Left kidney (tissue), 1 donor: ENCODE measurements at regions not wholly inside any gene's neighbourhood (a gene's known extent, or its start where the extent isn't known, plus 50 kb on each side); places are given as distances from the start of the nearest gene placed in this dataset.

ENCODE experiments used
- DNase-seq: peaks from one replicate; pipeline ENCODE4 v3.0.0-alpha.2; 2013

DNA sequence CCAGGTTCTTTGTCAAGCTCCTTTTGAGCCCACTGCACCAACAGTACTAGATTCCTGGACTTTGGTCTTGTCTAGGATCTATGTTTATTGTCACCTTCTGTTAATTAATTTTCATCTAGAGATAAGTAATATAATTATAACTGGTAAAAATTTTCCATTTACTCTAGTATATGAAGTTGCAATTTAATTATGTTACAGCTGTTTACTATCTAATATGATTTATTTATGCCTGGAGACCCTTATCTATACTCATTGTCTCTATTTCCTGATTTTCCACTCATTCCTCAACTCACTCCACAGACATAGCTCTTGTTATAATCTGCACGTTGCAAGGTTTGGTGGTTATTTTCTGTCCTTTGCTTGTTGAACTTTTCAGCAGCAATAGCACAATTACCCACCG is 63.2 kb upstream of the PHF14 start:
- no peak for DNase-seq

DNA sequence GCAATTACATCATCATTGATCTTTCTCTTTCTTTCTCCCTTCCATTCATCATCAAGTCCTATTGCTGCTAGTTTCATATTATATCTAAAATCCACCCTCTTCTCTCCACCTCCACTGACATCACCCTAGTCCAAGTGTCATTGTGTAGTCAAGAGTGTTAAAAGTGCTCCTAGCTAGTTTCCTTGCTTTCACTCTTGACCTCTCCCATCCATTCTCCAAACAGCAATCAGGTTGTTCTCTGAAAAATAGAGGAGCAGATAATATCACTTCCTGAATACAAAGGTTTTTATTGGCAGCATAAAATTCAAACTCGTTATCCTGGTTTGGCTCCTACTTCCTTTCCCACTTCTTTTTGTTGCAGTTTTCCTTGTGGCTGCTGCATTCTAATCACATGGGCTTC is 61.6 kb upstream of the PHF14 start:
- no peak for DNase-seq

- no peak for DNase-seq
Measured at GRCh38 chr7:10913457-10913856, 60.2 kb upstream of the PHF14 start.

DNA sequence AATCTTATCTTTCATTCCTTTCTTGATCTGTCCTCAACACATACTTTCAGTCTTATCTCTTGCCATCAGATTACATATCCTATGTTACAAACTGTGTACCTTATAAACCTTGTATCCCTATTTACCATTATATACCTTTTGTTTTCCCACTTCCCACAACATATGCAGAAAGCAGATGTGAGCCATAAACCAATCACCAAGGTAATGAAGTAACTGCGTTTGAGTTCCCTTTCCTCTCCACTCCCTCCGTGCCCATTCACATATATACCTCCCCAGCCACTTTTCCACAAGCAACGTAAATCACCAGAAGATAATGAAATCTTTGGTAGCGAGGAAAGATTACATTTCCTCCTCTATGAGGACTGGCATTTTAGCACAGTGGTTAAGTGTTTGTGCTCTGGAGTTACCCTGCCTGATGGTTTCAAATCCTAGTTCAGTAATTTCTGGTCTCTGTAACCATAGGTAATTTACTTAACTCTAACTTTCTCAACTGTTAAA is 55.5 kb upstream of the PHF14 start:
- DNase-seq, result no peak

GRCh38 chr7:10919923-10920322 is 53.7 kb upstream of the PHF14 start:
- no peak for DNase-seq
